ENCODE measurements at regions not wholly inside any gene's neighbourhood (a gene's known extent, or its start where the extent isn't known, plus 50 kb on each side); places are given as distances from the start of the nearest gene placed in this dataset.

DNA sequence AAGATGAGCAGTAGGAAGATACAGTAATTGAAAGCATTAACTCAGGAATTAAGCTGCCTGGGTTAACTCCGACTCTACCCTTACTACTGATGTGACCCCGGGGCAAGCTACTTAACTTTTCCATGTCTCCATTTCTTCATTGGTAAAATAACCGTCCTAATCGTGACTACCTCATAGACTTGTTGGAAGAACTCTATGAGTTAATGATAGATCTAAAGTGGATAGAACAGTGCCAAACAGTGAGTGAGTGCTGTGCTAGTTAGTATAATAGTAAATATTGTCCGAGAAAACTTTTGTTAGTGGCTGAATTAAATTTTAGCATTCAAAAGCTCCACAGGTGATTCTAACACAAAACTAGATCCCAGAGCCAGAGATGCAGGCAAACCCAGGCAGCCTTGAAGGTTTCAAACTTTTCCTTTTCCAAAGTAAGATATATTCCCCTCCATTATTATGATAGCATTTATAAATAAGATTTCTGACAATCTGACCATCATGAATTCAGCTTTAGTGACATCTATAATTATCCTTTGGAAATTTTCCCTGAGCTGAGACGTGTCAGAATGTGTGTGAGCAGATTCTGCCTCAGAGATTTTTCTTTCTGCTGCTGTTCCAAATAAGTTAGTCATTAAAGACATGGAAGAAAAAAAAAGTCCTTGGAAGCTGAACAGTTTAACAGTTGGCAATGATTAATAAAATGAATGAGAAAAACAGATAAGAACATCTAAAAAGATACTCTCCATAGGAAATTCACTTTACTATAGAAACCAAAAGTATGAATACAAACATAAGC, 369.5 kb downstream of the PRELID2 start:
- TF ChIP-seq TAF1 (IDR thresholded peaks at IDR 0.05; ENCODE audit: borderline replicate concordance, insufficient read depth, low read length) (no peak), REST (IDR thresholded peaks at IDR 0.05; ENCODE audit: insufficient read depth in 1 of 2, low read depth in 2 of 2, low read length in 2 of 2) (no peak), POLR2AphosphoS5 (IDR thresholded peaks at IDR 0.05; ENCODE audit: low read depth, low read length) (no peak)
